CD14-positive monocyte (primary cell): ENCODE measurements at regions not wholly inside any gene's neighbourhood (a gene's known extent, or its start where the extent isn't known, plus 50 kb on each side); places are given as distances from the start of the nearest gene placed in this dataset.

Source experiments
- DNase-seq, 3 donors: peaks; one replicate each; pipeline ENCODE4 v3.0.0-alpha.2; 2011 to 2022
- H2AFZ ChIP-seq: 2 replicates; pipeline ENCODE4 v1.6.0; 2012; ENCODE audit warnings: mild to moderate bottlenecking, low read depth, low read length, inconsistent platforms; ENCODE audit not compliant: insufficient read depth, poor library complexity, severe bottlenecking
- H3K27ac ChIP-seq, 2 donors: 1 replicate in 1 of 2; 2 replicates in 1 of 2; pipeline ENCODE4 v1.5.1; 2012 to 2013; ENCODE audit warnings: low read length in 2 of 2, control low read depth in 1 of 2, inconsistent platforms in 1 of 2, low read depth in 1 of 2, mild to moderate bottlenecking in 1 of 2
- H3K27me3 ChIP-seq, 2 donors: one replicate each; pipeline versions ENCODE4 v1.6.0 to v1.6.1; 2011 to 2013; ENCODE audit warnings: low read length in 2 of 2; ENCODE audit not compliant: control insufficient read depth in 2 of 2, insufficient read depth in 2 of 2
- H3K36me3 ChIP-seq, 2 donors: replicated peaks in 1 of 2; 1 replicate in 1 of 2; 2 replicates in 1 of 2; pipeline versions ENCODE4 v1.5.1 to v1.6.1; 2012 to 2013; ENCODE audit warnings: low read length in 2 of 2, control low read depth in 1 of 2, inconsistent platforms in 1 of 2, mild to moderate bottlenecking in 1 of 2; ENCODE audit not compliant: insufficient read depth in 2 of 2, control insufficient read depth in 1 of 2
- H3K4me1 ChIP-seq, 2 donors: 1 replicate in 1 of 2; 2 replicates in 1 of 2; pipeline versions ENCODE4 v1.5.1 to v1.6.1; 2012 to 2013; ENCODE audit warnings: low read length in 2 of 2, control low read depth in 1 of 2, inconsistent platforms in 1 of 2, mild to moderate bottlenecking in 1 of 2, moderate library complexity in 1 of 2; ENCODE audit not compliant: insufficient read depth in 2 of 2, control insufficient read depth in 1 of 2
- H3K4me2 ChIP-seq: replicated peaks from 2 replicates; pipeline ENCODE3; 2012; ENCODE audit warnings: low read length, moderate library complexity, mild to moderate bottlenecking; ENCODE audit not compliant: poor library complexity, severe bottlenecking; ENCODE audit errors: extremely low read depth
- H3K4me3 ChIP-seq, 3 experiments: fragments of 200-600 bp in 1 of 3; sonication (generic) in 1 of 3; replicated peaks in 1 of 3; 1 replicate in 2 of 3; 2 replicates in 1 of 3; pipeline ENCODE4 v1.5.1; 2011 to 2013; ENCODE audit warnings: low read length in 3 of 3, mild to moderate bottlenecking in 3 of 3, control low read depth in 2 of 3, low read depth in 2 of 3, inconsistent platforms in 1 of 3, moderate library complexity in 1 of 3
- H3K79me2 ChIP-seq: 2 replicates; pipeline ENCODE4 v1.6.0; 2012; ENCODE audit warnings: mild to moderate bottlenecking, control low read depth, inconsistent platforms, low read length, moderate library complexity; ENCODE audit not compliant: insufficient read depth
- H3K9ac ChIP-seq: 2 replicates; pipeline ENCODE4 v1.6.0; 2017; ENCODE audit warnings: low read length, mild to moderate bottlenecking; ENCODE audit not compliant: insufficient read depth, poor library complexity, severe bottlenecking
- H3K9me3 ChIP-seq, 2 donors: replicated peaks in 1 of 2; 1 replicate in 1 of 2; 2 replicates in 1 of 2; pipeline versions ENCODE4 v1.5.1 to v1.6.1; 2012 to 2013; ENCODE audit warnings: low read length in 2 of 2, control low read depth in 1 of 2; ENCODE audit not compliant: control insufficient read depth in 1 of 2, insufficient read depth in 1 of 2
- H4K20me1 ChIP-seq: 2 replicates; pipeline ENCODE4 v1.6.0; 2012; ENCODE audit warnings: mild to moderate bottlenecking, low read length, control low read depth, moderate library complexity; ENCODE audit not compliant: insufficient read depth
- H3K27ac Mint-ChIP-seq, 7 donors: one replicate each; pipeline ENCODE4 v1.8.0; 2020; ENCODE audit warnings: mild to moderate bottlenecking in 7 of 7, mixed read lengths in 7 of 7, moderate library complexity in 6 of 7, inconsistent platforms in 2 of 7
- H3K27me3 Mint-ChIP-seq, 3 donors: one replicate each; pipeline ENCODE4 v1.8.0; 2021 to 2022; ENCODE audit warnings: low read depth in 3 of 3, mild to moderate bottlenecking in 3 of 3, mixed read lengths in 3 of 3, moderate library complexity in 3 of 3, inconsistent platforms in 1 of 3
- H3K36me3 Mint-ChIP-seq, 2 donors: one replicate each; pipeline ENCODE4 v1.8.0; 2020; ENCODE audit warnings: mixed read lengths in 2 of 2, inconsistent platforms in 1 of 2, mild to moderate bottlenecking in 1 of 2
- H3K4me1 Mint-ChIP-seq: one replicate; pipeline ENCODE4 v1.8.0; 2020; ENCODE audit warnings: mild to moderate bottlenecking, mixed read lengths
- H3K4me3 Mint-ChIP-seq, 2 donors: one replicate each; pipeline ENCODE4 v1.8.0; 2020; ENCODE audit warnings: mild to moderate bottlenecking in 2 of 2, mixed read lengths in 2 of 2, moderate library complexity in 1 of 2
- H3K9me3 Mint-ChIP-seq, 7 donors: one replicate each; pipeline ENCODE4 v1.8.0; 2020 to 2022; ENCODE audit warnings: mixed read lengths in 7 of 7, mild to moderate bottlenecking in 6 of 7, moderate library complexity in 6 of 7, inconsistent platforms in 2 of 7
- CTCF ChIP-seq: fragments of 200-600 bp; IDR thresholded peaks from one replicate; pipeline ENCODE4 v1.8.0; 2022; ENCODE audit warnings: antibody characterized with exemption, mild to moderate bottlenecking
- WGBS: methylation state at CpG from one replicate; pipeline ENCODE4 v1.1.5; 2013; ENCODE audit warnings: missing lambda C conversion rate; ENCODE audit not compliant: insufficient coverage; 5-methylcytosine and 5-hydroxymethylcytosine counted together
- intact Hi-C, 2 donors: fragments of 100-400 bp; cut with micrococcal nuclease; formaldehyde crosslinking; loops; one replicate each; pipeline versions ENCODE4 v1.15.0 to v1.15.1; 2023

- H3K4me3 Mint-ChIP-seq: no peak overlapping the region
- peaks cover 0 to 2% (median 0%) of the 10 kb centered on the region in 3 donors for H3K27me3 Mint-ChIP-seq
- peaks cover 0 to 3% (median 0%) of the 10 kb centered on the region in 7 donors for H3K9me3 Mint-ChIP-seq
- H3K27me3 ChIP-seq: no peaks in the 10 kb centered on the region
- H4K20me1 ChIP-seq: no peaks in the 10 kb centered on the region
- H3K4me1 Mint-ChIP-seq: no peaks in the 10 kb centered on the region
- no peak for DNase-seq
- no peaks in the 10 kb centered on the region for H3K4me1 ChIP-seq
- no peak overlapping the region for H3K9ac ChIP-seq
- WGBS: 100% methylated on average over 3 of the region's 4 CpGs
- H3K27ac ChIP-seq: no peak overlapping the region
- no peak for TF ChIP-seq CTCF
- no peaks in the 10 kb centered on the region for H3K36me3 ChIP-seq
- H3K27ac Mint-ChIP-seq: no peak overlapping the region
- H3K9me3 ChIP-seq: no peaks in the 10 kb centered on the region
- no peaks in the 10 kb centered on the region for H3K79me2 ChIP-seq
- intact Hi-C loops: no loop called here
- no peak overlapping the region for H3K4me2 ChIP-seq
- H2AFZ ChIP-seq: no peak overlapping the region
- no peak overlapping the region for H3K4me3 ChIP-seq
- H3K36me3 Mint-ChIP-seq: no peaks in the 10 kb centered on the region
These were observed 497.7 kb downstream of the FUT8 start for GRCh38 chr14:65910108-65910786.

GRCh38 chr14:65915125-65915524 is 502.6 kb downstream of the FUT8 start:
- H3K9me3 Mint-ChIP-seq: peaks cover 0 to 5% (median 0%) of the 10 kb centered on the region in 7 donors
- TF ChIP-seq CTCF: no peak
- H3K4me1 Mint-ChIP-seq: no peaks in the 10 kb centered on the region
- H3K9ac ChIP-seq: no peak overlapping the region
- DNase-seq: no peak
- H4K20me1 ChIP-seq: no peaks in the 10 kb centered on the region
- H3K4me2 ChIP-seq: no peak overlapping the region
- H2AFZ ChIP-seq: no peak overlapping the region
- H3K4me3 Mint-ChIP-seq: no peak overlapping the region
- no peak overlapping the region for H3K27ac ChIP-seq
- H3K27ac Mint-ChIP-seq: no peak overlapping the region
- intact Hi-C loops: no loop called here
- H3K36me3 Mint-ChIP-seq: no peaks in the 10 kb centered on the region
- H3K79me2 ChIP-seq: no peaks in the 10 kb centered on the region
- H3K36me3 ChIP-seq: no peaks in the 10 kb centered on the region
- no peaks in the 10 kb centered on the region for H3K9me3 ChIP-seq
- peaks cover 0 to 2% (median 0%) of the 10 kb centered on the region in 3 donors for H3K27me3 Mint-ChIP-seq
- H3K27me3 ChIP-seq: no peaks in the 10 kb centered on the region
- no peaks in the 10 kb centered on the region for H3K4me1 ChIP-seq
- no peak overlapping the region for H3K4me3 ChIP-seq
